ENCODE measurements at regions not wholly inside any gene's neighbourhood (a gene's known extent, or its start where the extent isn't known, plus 50 kb on each side); places are given as distances from the start of the nearest gene placed in this dataset.

GRCh38 chr7:69334701-69335100, 263.6 kb upstream of the AUTS2 start:
- in situ Hi-C loops (cut with MboI) = no loop called here
- no peaks in the 10 kb centered on the region for H3K27me3 ChIP-seq (replicated peaks; ENCODE audit: insufficient read depth)
- no peaks in the 10 kb centered on the region for H3K79me2 ChIP-seq (ENCODE audit: insufficient read depth)
- TF ChIP-seq EZH2phosphoT487 (IDR thresholded peaks at IDR 0.05; ENCODE audit: insufficient read depth, low read depth) (no peak), EZH2 (IDR thresholded peaks at IDR 0.05; ENCODE audit: insufficient read depth, poor library complexity, severe bottlenecking) (no peak)
- no peak for DNase-seq
- H3K4me1 ChIP-seq (ENCODE audit: insufficient read depth) = no peaks in the 10 kb centered on the region
- no peak overlapping the region for H3K4me2 ChIP-seq (ENCODE audit: unreplicated experiment)
- no peaks in the 10 kb centered on the region for H3K36me3 ChIP-seq (ENCODE audit: low read depth)
- H3K9me2 ChIP-seq (ENCODE audit: insufficient read depth) = no peaks in the 10 kb centered on the region
- no peak overlapping the region for H3K9ac ChIP-seq
- no peaks in the 10 kb centered on the region for H3K9me3 ChIP-seq (ENCODE audit: low read depth)
- H2AFZ ChIP-seq = no peak overlapping the region
- no peak overlapping the region for H3K4me3 ChIP-seq
- no peaks in the 10 kb centered on the region for H4K20me1 ChIP-seq (ENCODE audit: insufficient read depth)
- H3K27ac ChIP-seq = no peak overlapping the region
- no peaks in the 10 kb centered on the region for H3F3A ChIP-seq (ENCODE audit: insufficient read depth)
- WGBS, 2 experiments (ENCODE audit: low coverage in 1 of 2, low lambda C conversion rate in 2 of 2, missing lambda C conversion rate in 2 of 2) = 0 to 8% methylated on average over 3 of the region's 3 CpGs

GRCh38 chr7:69335331-69335730, 262.9 kb upstream of the AUTS2 start:
- DNase-seq = no peak
- TF ChIP-seq EZH2phosphoT487 (IDR thresholded peaks at IDR 0.05; ENCODE audit: insufficient read depth, low read depth) = no peak
- Histone ChIP-seq H4K20me1 (ENCODE audit: insufficient read depth) (no peaks in the 10 kb centered on the region), H3K27ac (no peak overlapping the region), H3K4me1 (ENCODE audit: insufficient read depth) (no peaks in the 10 kb centered on the region), H2AFZ (no peak overlapping the region), H3K9ac (no peak overlapping the region), H3K4me3 (no peak overlapping the region), H3K9me3 (ENCODE audit: low read depth) (no peaks in the 10 kb centered on the region), H3K4me2 (ENCODE audit: unreplicated experiment) (no peak overlapping the region), H3K36me3 (ENCODE audit: low read depth) (no peaks in the 10 kb centered on the region), H3K27me3 (replicated peaks; ENCODE audit: insufficient read depth) (no peaks in the 10 kb centered on the region), H3K79me2 (ENCODE audit: insufficient read depth) (no peaks in the 10 kb centered on the region), H3F3A (ENCODE audit: insufficient read depth) (no peaks in the 10 kb centered on the region), H3K9me2 (ENCODE audit: insufficient read depth) (no peaks in the 10 kb centered on the region)
- WGBS, 2 experiments (ENCODE audit: low coverage in 1 of 2, low lambda C conversion rate in 2 of 2, missing lambda C conversion rate in 2 of 2) = 86 to 88% methylated on average over 7 to 8 of the region's 8 CpGs
- in situ Hi-C loops (cut with MboI) = no loop called here

GRCh38 chr7:69336976-69337375, 261.3 kb upstream of the AUTS2 start:
- Histone ChIP-seq H3K9me2 (ENCODE audit: insufficient read depth) (no peaks in the 10 kb centered on the region), H3K9me3 (ENCODE audit: low read depth) (no peaks in the 10 kb centered on the region), H3K27ac (no peak overlapping the region), H3F3A (ENCODE audit: insufficient read depth) (0 out of 2 replicates have a peak, but pooled peaks cover 2% of the 10 kb centered on the region), H4K20me1 (ENCODE audit: insufficient read depth) (no peaks in the 10 kb centered on the region), H3K4me3 (no peak overlapping the region), H3K4me1 (ENCODE audit: insufficient read depth) (no peaks in the 10 kb centered on the region), H3K4me2 (ENCODE audit: unreplicated experiment) (no peak overlapping the region), H3K79me2 (ENCODE audit: insufficient read depth) (no peaks in the 10 kb centered on the region), H2AFZ (no peak overlapping the region), H3K9ac (no peak overlapping the region), H3K27me3 (replicated peaks; ENCODE audit: insufficient read depth) (no peaks in the 10 kb centered on the region), H3K36me3 (ENCODE audit: low read depth) (no peaks in the 10 kb centered on the region)
- DNase-seq = no peak
- in situ Hi-C loops (cut with MboI) = no loop called here
- WGBS, 2 experiments (ENCODE audit: low coverage in 1 of 2, low lambda C conversion rate in 2 of 2, missing lambda C conversion rate in 2 of 2) = 60 to 62% methylated on average over 3 of the region's 3 CpGs
- no peak for TF ChIP-seq EZH2phosphoT487 (IDR thresholded peaks at IDR 0.05; ENCODE audit: insufficient read depth, low read depth)
- no peak for TF ChIP-seq EZH2 (IDR thresholded peaks at IDR 0.05; ENCODE audit: insufficient read depth, poor library complexity, severe bottlenecking)

GRCh38 chr7:69338144-69338543, 260.1 kb upstream of the AUTS2 start:
- Histone ChIP-seq H3K4me2 (ENCODE audit: unreplicated experiment) (no peak overlapping the region), H3K27ac (no peak overlapping the region), H3K9me3 (ENCODE audit: low read depth) (no peaks in the 10 kb centered on the region), H3K4me1 (ENCODE audit: insufficient read depth) (no peaks in the 10 kb centered on the region), H2AFZ (no peak overlapping the region), H3K27me3 (replicated peaks; ENCODE audit: insufficient read depth) (no peaks in the 10 kb centered on the region), H3K36me3 (ENCODE audit: low read depth) (no peaks in the 10 kb centered on the region), H4K20me1 (ENCODE audit: insufficient read depth) (no peaks in the 10 kb centered on the region), H3F3A (ENCODE audit: insufficient read depth) (0 out of 2 replicates have a peak, but pooled peaks cover 6% of the 10 kb centered on the region), H3K4me3 (no peak overlapping the region), H3K9me2 (ENCODE audit: insufficient read depth) (no peaks in the 10 kb centered on the region), H3K9ac (no peak overlapping the region), H3K79me2 (ENCODE audit: insufficient read depth) (no peaks in the 10 kb centered on the region)
- DNase-seq = no peak
- WGBS, 2 experiments (ENCODE audit: low coverage in 1 of 2, low lambda C conversion rate in 2 of 2, missing lambda C conversion rate in 2 of 2) = 27 to 29% methylated on average over 8 of the region's 8 CpGs
- TF ChIP-seq EZH2phosphoT487 (IDR thresholded peaks at IDR 0.05; ENCODE audit: insufficient read depth, low read depth) (no peak), EZH2 (IDR thresholded peaks at IDR 0.05; ENCODE audit: insufficient read depth, poor library complexity, severe bottlenecking) (no peak)
- in situ Hi-C loops (cut with MboI) = no loop called here

GRCh38 chr7:69341288-69341687, 257.0 kb upstream of the AUTS2 start:
- H3K36me3 ChIP-seq (ENCODE audit: low read depth) = no peaks in the 10 kb centered on the region
- H3K79me2 ChIP-seq (ENCODE audit: insufficient read depth) = no peaks in the 10 kb centered on the region
- no peak for TF ChIP-seq EZH2phosphoT487 (IDR thresholded peaks at IDR 0.05; ENCODE audit: insufficient read depth, low read depth)
- TF ChIP-seq EZH2 (IDR thresholded peaks at IDR 0.05; ENCODE audit: insufficient read depth, poor library complexity, severe bottlenecking) = no peak
- no peaks in the 10 kb centered on the region for H3K9me2 ChIP-seq (ENCODE audit: insufficient read depth)
- H3K27ac ChIP-seq = no peak overlapping the region
- H3F3A ChIP-seq (ENCODE audit: insufficient read depth) = 0 out of 2 replicates have a peak, but pooled peaks cover 6% of the 10 kb centered on the region
- DNase-seq = no peak
- H3K4me1 ChIP-seq (ENCODE audit: insufficient read depth) = no peaks in the 10 kb centered on the region
- H3K27me3 ChIP-seq (replicated peaks; ENCODE audit: insufficient read depth) = no peaks in the 10 kb centered on the region
- H3K9ac ChIP-seq = no peak overlapping the region
- no peaks in the 10 kb centered on the region for H4K20me1 ChIP-seq (ENCODE audit: insufficient read depth)
- in situ Hi-C loops (cut with MboI) = no loop called here
- no peak overlapping the region for H3K4me3 ChIP-seq
- no peak overlapping the region for H2AFZ ChIP-seq
- 80 to 86% methylated on average over 1 of the region's 1 CpG for WGBS, 2 experiments (ENCODE audit: low coverage in 1 of 2, low lambda C conversion rate in 2 of 2, missing lambda C conversion rate in 2 of 2)
- no peaks in the 10 kb centered on the region for H3K9me3 ChIP-seq (ENCODE audit: low read depth)
- H3K4me2 ChIP-seq (ENCODE audit: unreplicated experiment) = no peak overlapping the region

Measured in GM23248 (cell line).